HL-60 (cell line): ENCODE measurements at regions not wholly inside any gene's neighbourhood (a gene's known extent, or its start where the extent isn't known, plus 50 kb on each side); places are given as distances from the start of the nearest gene placed in this dataset.

ENCODE experiments used
- DNase-seq, 2 experiments: peaks; one replicate each; pipeline ENCODE4 v3.0.0-alpha.2; 2010 to 2020; ENCODE audit warnings: low read depth in 1 of 2, low spot score in 1 of 2
- H3K27ac ChIP-seq: fragments of 250-450 bp; sonication (Bioruptor Pico); replicated peaks from 2 replicates; pipeline ENCODE4 v1.5.1; 2020; ENCODE audit warnings: mild to moderate bottlenecking, moderate library complexity
- H3K27me3 ChIP-seq: fragments of 250-450 bp; sonication (Bioruptor Pico); 2 replicates; pipeline ENCODE4 v1.5.1; 2021; ENCODE audit warnings: mild to moderate bottlenecking, moderate library complexity; ENCODE audit not compliant: insufficient read depth, poor library complexity, severe bottlenecking
- H3K4me3 ChIP-seq: replicated peaks from 2 replicates; pipeline ENCODE4 v1.5.1; 2011; ENCODE audit warnings: mild to moderate bottlenecking, control low read depth, low read length; ENCODE audit not compliant: insufficient read depth
- GABPA ChIP-seq: IDR thresholded peaks from 2 replicates; pipeline ENCODE4 v1.6.1; 2012; ENCODE audit warnings: low read depth
- POLR2AphosphoS5 ChIP-seq: IDR thresholded peaks from 2 replicates; pipeline ENCODE4 v1.6.1; 2012; ENCODE audit warnings: low read depth
- SPI1 ChIP-seq: IDR thresholded peaks from 2 replicates; pipeline ENCODE4 v1.6.1; 2012; ENCODE audit warnings: low read depth, mild to moderate bottlenecking, borderline replicate concordance
- TF ChIP-seq, protein P1 (sequence below): IDR thresholded peaks from 2 replicates; pipeline ENCODE4 v1.6.1; 2012; ENCODE audit warnings: low read depth; ENCODE audit not compliant: insufficient replicate concordance
- TF ChIP-seq, protein P2 (sequence below): IDR thresholded peaks from one replicate; pipeline ENCODE4 v1.5.1; 2011; ENCODE audit warnings: low read length, control low read depth, inconsistent platforms; ENCODE audit not compliant: insufficient read depth

DNA sequence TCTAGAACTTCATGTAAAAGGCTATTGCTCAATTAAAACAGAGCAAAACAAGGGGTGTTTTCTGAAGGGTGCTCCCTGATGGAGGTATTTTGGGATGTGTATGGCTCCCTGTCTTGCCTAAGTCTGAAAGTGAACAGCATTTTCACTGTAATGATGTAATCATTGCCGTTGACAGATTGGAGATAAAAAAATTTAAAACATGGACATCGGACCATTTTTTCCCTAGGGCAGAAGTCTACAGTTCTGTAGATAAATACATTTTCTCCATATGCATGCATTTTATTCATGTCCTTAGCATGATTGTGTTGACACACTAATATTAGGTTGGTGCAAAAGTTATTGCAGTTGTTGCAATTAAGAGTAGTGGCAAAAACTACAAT is 85.1 kb upstream of the ATXN1 start:
- no peak overlapping the region for H3K27ac ChIP-seq
- TF ChIP-seq, protein P1, sequence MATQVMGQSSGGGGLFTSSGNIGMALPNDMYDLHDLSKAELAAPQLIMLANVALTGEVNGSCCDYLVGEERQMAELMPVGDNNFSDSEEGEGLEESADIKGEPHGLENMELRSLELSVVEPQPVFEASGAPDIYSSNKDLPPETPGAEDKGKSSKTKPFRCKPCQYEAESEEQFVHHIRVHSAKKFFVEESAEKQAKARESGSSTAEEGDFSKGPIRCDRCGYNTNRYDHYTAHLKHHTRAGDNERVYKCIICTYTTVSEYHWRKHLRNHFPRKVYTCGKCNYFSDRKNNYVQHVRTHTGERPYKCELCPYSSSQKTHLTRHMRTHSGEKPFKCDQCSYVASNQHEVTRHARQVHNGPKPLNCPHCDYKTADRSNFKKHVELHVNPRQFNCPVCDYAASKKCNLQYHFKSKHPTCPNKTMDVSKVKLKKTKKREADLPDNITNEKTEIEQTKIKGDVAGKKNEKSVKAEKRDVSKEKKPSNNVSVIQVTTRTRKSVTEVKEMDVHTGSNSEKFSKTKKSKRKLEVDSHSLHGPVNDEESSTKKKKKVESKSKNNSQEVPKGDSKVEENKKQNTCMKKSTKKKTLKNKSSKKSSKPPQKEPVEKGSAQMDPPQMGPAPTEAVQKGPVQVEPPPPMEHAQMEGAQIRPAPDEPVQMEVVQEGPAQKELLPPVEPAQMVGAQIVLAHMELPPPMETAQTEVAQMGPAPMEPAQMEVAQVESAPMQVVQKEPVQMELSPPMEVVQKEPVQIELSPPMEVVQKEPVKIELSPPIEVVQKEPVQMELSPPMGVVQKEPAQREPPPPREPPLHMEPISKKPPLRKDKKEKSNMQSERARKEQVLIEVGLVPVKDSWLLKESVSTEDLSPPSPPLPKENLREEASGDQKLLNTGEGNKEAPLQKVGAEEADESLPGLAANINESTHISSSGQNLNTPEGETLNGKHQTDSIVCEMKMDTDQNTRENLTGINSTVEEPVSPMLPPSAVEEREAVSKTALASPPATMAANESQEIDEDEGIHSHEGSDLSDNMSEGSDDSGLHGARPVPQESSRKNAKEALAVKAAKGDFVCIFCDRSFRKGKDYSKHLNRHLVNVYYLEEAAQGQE = no peak
- TF ChIP-seq SPI1 = no peak
- no peak overlapping the region for H3K4me3 ChIP-seq
- no peaks in the 10 kb centered on the region for H3K27me3 ChIP-seq
- DNase-seq = no peak

DNA sequence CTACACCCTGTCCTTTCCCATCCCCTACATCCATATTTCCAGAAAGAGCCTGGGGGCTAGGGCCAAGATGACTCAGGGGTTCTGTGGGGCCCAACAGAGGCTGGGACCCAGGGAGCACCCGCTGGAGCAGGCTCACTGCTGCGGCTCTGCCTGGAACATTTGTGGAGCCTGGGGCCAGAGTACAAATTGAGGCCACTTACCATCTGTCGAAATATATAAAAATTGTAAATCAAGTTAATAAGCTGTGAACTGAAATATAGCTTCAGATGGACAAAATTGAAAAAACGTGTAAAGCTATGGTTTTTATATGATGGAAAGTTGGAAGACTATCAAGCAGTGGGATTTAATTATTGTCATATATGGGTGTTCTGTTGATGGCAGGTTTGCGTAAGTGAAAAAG is 82.9 kb upstream of the ATXN1 start:
- no peak overlapping the region for H3K4me3 ChIP-seq
- DNase-seq = no peak
- H3K27ac ChIP-seq = no peak overlapping the region
- no peaks in the 10 kb centered on the region for H3K27me3 ChIP-seq
- TF ChIP-seq GABPA = no peak
- TF ChIP-seq, protein P1 = no peak
- TF ChIP-seq SPI1 = no peak
- TF ChIP-seq, protein P2, sequence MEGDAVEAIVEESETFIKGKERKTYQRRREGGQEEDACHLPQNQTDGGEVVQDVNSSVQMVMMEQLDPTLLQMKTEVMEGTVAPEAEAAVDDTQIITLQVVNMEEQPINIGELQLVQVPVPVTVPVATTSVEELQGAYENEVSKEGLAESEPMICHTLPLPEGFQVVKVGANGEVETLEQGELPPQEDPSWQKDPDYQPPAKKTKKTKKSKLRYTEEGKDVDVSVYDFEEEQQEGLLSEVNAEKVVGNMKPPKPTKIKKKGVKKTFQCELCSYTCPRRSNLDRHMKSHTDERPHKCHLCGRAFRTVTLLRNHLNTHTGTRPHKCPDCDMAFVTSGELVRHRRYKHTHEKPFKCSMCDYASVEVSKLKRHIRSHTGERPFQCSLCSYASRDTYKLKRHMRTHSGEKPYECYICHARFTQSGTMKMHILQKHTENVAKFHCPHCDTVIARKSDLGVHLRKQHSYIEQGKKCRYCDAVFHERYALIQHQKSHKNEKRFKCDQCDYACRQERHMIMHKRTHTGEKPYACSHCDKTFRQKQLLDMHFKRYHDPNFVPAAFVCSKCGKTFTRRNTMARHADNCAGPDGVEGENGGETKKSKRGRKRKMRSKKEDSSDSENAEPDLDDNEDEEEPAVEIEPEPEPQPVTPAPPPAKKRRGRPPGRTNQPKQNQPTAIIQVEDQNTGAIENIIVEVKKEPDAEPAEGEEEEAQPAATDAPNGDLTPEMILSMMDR = no peak
- no peak for TF ChIP-seq POLR2AphosphoS5

DNA sequence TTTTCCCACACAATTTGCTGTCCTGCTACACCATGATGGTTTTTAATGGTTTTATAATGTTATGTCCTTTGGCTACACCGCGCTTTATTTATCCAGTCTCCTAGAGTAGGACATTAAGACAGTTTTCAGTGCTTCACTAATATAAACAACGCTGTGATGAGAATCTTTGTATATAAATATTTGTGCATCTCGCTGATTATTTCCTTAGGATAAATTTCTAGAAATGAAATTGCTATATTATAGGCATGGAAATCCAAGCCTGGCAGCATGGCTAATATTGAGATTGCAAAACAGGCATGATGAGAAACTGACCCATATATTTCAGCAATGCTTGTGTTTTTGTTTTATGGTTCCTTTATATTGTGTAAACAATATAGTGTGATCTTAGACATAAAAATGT is 81.4 kb upstream of the ATXN1 start:
- TF ChIP-seq, protein P1 = no peak
- TF ChIP-seq SPI1 = no peak
- TF ChIP-seq POLR2AphosphoS5 = no peak
- TF ChIP-seq, protein P2 = no peak
- no peak for TF ChIP-seq GABPA
- no peak overlapping the region for H3K27ac ChIP-seq
- no peak for DNase-seq

DNA sequence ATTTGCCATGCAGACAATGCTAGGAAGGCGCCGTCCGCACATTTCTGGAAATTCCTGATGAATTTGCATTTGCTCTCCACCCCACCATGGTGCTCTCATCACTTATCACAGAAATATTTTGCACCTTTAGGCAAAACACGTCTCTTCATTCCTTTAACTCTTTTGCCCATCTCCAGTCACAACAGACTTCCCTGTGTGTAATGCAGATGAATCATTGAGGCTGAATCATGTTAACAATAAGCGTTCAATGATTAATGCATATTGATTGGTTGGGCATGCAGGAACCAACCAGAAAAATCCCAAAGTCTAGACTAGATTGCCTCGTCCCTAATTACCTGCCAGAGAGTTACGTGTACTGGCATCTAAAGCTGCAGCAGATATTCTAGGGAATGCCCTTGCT is 80.0 kb upstream of the ATXN1 start:
- no peaks in the 10 kb centered on the region for H3K27me3 ChIP-seq
- H3K4me3 ChIP-seq = no peak overlapping the region
- no peak overlapping the region for H3K27ac ChIP-seq
- DNase-seq = no peak
- TF ChIP-seq SPI1 = no peak
- TF ChIP-seq, protein P1 = no peak

More for the DNA sequence above, 81.4 kb upstream of the ATXN1 start:
- H3K27me3 ChIP-seq = no peaks in the 10 kb centered on the region
- H3K4me3 ChIP-seq = no peak overlapping the region
